HG02759 (cell line): ENCODE measurements at regions not wholly inside any gene's neighbourhood (a gene's known extent, or its start where the extent isn't known, plus 50 kb on each side); places are given as distances from the start of the nearest gene placed in this dataset.
"Not testable (repeated sequence)": the region's sequence is repeated elsewhere in the genome, so short reads cannot be mapped to it uniquely, and the experiment has no call there.

Experiments used
- ATAC-seq: cut with Tn5 transposase; IDR thresholded peaks from one replicate; pipeline ENCODE4 v1.9.1; 2021; ENCODE audit warnings: mild to moderate bottlenecking, moderate library complexity; ENCODE audit not compliant: unreplicated experiment

DNA sequence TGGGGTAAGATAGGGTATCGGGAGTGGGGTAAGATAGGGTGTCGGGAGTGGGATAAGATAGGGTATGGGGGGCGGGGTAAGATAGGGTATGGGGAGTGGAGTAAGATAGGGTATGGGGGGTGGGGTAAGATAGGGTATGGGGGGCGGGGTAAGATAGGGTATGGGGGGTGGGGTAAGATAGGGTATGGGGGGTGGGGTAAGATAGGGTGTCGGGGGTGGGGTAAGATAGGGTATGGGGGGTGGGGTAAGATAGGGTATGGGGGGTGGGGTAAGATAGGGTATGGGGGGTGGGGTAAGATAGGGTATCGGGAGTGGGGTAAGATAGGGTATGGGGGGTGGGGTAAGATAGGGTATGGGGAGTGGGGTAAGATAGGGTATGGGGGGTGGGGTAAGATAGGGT, 269.5 kb downstream of the TCERG1L start:
- ATAC-seq: not testable (repeated sequence)
